ENCODE measurements at regions not wholly inside any gene's neighbourhood (a gene's known extent, or its start where the extent isn't known, plus 50 kb on each side); places are given as distances from the start of the nearest gene placed in this dataset.

GRCh38 chr1:204813522-204813921 is 57.1 kb upstream of the NFASC start:
- TF ChIP-seq EZH2 (IDR thresholded peaks at IDR 0.05; ENCODE audit: borderline replicate concordance, low read depth, low read length, severe bottlenecking) = no peak
- no peak for TF ChIP-seq CTCF (IDR thresholded peaks at IDR 0.05; ENCODE audit: borderline replicate concordance, extremely low read depth, low read length, poor library complexity, severe bottlenecking)
